SH-SY5Y (cell line): ENCODE measurements at regions not wholly inside any gene's neighbourhood (a gene's known extent, or its start where the extent isn't known, plus 50 kb on each side); places are given as distances from the start of the nearest gene placed in this dataset.

ENCODE experiments used
- GATA2 ChIP-seq: IDR thresholded peaks from 2 replicates; pipeline ENCODE4 v1.6.1; 2011; ENCODE audit warnings: mild to moderate bottlenecking, low read depth, low read length
- GATA3 ChIP-seq: IDR thresholded peaks from 2 replicates; pipeline ENCODE4 v1.6.1; 2011; ENCODE audit warnings: low read depth, mild to moderate bottlenecking, low read length, moderate library complexity

DNA sequence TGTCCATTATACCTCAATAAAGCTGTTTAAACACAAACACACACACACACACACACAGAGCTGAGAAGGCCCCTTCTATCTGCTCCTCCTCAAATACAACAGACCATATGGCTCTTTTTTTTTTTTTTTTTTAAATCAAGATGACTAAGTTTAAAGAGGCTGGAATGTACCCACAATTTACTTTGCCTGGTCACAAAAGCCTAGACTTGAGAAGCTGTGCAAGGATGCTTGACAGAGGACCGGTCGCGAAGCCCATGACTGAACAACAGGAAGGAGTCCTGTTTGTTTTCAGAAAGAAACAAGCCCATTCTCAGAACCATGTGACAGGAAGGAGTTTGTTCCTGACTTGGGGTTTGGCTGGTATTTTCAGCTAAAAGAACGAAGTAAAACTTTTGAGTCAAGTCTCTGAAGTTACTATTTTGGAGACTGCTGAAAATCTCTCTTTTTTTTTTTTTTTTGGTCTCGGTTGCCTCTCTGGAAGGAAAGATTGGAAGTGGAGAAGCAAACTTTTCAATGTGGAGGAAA, 650.9 kb upstream of the TENM3 start:
- TF ChIP-seq GATA2 (no peak), GATA3 (no peak)

GRCh38 chr4:181593703-181594102, 649.5 kb upstream of the TENM3 start:
- no peak for TF ChIP-seq GATA2
- TF ChIP-seq GATA3: no peak

DNA sequence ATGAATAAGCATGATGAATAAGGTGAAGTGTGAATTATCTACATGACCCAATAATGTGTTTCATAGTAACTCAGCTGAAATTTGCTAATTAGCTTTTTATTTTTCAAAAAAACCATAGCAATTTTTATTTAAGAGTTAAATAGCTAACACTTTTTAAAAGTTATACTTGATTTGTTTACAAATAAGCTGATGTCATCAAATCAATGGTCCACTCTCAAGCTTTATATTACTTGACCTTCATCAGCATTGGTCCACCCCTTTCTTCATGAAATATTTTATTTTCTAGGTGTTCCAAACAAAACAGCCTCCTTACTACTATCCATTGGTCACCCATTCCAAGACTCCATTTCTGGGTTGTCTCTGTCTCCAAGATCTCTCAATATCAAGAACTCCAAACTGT, 649.0 kb upstream of the TENM3 start:
- TF ChIP-seq GATA2: no peak
- no peak for TF ChIP-seq GATA3

DNA sequence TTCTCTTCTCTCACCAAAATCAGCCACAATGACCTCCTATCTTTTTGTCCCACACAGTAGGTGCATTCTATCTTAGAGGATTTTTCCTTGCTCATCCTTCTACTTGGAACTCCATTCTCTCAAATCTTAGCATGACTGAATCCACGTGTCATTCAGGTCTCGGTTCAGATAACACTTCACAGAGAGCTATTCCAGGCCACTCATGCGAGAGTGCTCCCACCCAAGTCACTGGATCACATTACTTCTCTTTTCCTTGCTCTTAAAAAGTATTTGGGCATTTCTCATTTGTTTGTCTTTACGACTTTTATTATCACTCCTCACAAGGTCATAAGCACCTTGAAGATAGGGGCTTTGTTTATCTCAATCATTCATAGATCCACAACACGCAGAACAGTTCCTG, 647.5 kb upstream of the TENM3 start:
- TF ChIP-seq GATA3 (no peak), GATA2 (no peak)

DNA sequence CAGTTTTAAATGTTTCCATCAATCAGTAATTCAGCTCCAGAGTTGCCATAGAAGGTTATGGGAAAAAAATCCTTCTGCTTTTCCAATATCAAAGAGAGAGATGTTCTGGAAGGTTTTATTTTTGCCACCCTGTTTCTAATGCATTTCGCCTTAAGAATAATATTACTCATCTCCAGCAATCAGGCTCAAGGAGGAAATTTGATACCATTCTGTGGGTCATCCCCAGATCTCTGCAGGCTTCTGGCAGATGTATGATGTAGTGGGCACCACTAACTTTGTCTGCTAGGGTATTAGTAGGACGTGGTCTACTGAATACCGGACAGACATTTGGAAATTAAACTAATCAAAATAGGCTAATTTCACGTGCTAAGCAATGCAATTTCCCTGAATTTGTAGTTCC, 645.4 kb upstream of the TENM3 start:
- TF ChIP-seq GATA3 (no peak), GATA2 (no peak)

GRCh38 chr4:181599134-181599533, 644.1 kb upstream of the TENM3 start:
- no peak for TF ChIP-seq GATA2
- TF ChIP-seq GATA3: no peak

DNA sequence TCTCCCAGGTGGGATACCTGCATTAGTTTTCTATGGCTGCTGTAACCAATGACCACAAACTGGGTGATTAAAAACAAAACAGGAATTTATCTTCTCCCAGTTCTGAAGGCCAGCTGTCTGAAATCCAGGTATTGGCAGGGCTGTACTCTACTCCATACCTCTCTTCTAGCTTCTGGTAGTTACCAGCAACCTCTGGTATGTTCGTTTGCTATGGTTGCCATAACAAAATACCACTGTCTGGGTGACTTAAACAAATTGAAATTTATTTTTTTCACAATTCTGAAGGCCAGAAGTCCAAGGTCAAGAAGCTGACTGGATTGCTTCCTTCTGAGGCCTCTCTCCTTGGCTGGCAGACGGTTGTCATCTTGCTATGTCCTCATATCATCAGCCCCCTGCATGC, 642.1 kb upstream of the TENM3 start:
- TF ChIP-seq GATA3: no peak
- TF ChIP-seq GATA2: no peak

DNA sequence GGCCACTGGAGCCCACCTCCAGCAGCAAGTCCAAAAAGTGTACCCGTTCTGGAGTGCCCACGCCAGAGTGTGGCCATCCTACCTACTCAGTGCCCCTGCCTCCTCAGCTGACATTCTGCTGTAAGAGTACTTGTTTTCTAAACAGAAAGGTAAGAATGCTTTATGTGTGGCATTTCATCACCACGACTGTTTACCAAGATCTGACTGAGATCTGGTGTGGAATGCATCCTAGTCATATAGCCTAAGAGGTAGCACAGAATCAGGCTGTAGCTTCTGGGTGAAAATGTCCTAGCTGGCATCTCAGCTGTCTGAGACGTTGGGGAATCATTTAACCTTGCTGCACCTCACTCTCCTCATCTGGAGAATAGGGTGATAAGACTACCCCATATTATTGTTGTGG, 638.7 kb upstream of the TENM3 start:
- TF ChIP-seq GATA2 (no peak), GATA3 (no peak)

DNA sequence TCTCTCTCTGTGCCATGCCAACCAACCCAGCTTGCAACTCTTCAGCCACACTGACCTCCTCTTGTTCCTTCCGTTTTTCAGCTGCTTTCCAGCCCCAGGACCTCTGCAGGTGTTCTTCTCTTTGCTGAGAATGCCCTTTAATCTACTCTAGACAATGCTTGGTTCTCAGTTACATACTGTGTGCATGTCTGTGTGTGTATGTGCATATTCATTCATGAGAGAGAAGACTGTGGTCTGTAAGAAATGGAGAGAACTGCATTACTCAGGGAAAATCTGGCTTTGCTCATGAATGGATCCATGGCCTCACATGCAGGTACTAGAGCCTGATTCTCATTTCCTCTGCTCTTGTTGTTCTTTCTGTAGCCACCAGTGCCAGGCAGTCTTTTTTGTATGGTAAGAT, 636.9 kb upstream of the TENM3 start:
- TF ChIP-seq GATA2 (no peak), GATA3 (no peak)

DNA sequence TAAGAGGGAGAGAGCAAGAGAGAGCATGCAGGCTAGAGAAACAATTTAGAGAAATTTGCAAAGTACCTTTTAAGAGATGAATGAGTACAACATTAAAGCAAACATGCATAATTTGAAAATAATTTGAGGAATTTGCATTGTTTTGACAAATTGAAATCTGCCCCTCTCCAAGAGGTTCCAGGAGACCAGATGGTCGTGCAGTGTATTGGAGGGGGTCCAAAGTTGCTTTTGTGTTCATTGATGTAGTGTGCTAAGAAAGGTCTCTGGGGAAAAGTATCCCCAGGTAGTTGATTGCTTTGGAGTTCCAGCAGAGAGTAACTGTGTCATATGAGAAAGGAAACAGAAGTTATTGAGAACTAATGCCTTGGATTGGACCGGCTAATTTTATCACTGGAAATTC, 635.0 kb upstream of the TENM3 start:
- TF ChIP-seq GATA3 (no peak), GATA2 (no peak)

DNA sequence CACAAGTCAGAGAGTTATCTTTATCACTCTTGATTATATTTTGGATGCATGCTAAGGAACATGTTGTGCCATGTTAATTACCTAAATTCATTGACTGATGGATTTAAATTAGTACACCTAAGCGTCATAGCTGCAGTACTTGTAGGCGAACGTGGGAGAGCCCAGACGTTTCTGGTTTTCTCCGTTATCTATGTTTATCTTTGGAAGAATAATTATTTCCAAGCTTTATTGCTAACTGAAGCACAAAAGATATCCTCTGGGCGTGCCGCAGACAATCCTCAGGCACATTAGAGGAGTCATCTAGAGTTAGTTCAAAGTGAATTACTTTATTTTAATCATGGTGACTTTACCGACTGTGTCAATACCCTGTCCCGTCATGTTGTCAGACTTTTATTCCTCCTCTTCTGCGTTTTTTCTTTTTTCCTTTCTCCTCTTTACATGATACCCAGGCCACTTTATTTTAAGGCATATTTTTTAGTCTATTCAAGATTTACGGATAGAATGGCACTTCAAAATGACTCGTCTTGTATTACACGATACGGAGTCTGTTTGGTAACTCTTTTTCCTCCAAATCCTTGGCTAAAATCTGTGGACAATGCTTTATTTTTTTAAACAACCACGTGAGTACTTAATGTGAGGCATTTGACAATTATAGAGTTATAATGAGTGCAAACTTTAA, 632.0 kb upstream of the TENM3 start:
- TF ChIP-seq GATA2 (no peak), GATA3 (no peak)

DNA sequence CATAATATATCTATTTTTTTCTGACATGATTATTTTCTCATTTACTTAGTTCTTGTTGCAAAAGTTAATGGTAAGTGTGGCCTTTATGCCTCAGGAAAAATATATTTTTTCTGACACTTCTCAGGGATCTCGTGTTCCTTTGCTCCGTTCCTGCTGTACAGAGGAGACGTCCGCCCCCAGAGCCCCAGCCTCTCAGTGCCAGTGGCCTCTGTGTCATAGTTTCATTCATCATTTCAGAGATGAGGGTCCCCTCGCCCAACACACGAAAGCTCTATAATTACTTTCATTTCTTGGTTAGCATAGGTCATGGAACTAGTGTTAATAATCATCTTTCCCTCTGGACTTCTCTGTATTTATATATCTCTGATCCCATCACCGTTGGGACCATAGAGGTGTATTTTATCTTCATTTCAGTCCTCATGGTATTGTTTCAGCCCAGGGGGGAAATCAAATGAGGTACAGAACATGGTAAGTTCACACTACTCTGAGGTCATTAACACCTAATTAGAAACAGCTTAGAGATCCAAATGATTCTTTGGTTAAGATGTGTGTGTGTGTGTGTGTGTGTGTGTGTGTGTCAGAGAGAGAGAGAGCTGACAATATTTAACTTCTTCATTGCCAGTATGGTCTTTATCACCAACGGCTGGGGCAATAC, 631.1 kb upstream of the TENM3 start:
- TF ChIP-seq GATA3 (no peak), GATA2 (no peak)

GRCh38 chr4:181613200-181613599, 630.0 kb upstream of the TENM3 start:
- no peak for TF ChIP-seq GATA3
- no peak for TF ChIP-seq GATA2

DNA sequence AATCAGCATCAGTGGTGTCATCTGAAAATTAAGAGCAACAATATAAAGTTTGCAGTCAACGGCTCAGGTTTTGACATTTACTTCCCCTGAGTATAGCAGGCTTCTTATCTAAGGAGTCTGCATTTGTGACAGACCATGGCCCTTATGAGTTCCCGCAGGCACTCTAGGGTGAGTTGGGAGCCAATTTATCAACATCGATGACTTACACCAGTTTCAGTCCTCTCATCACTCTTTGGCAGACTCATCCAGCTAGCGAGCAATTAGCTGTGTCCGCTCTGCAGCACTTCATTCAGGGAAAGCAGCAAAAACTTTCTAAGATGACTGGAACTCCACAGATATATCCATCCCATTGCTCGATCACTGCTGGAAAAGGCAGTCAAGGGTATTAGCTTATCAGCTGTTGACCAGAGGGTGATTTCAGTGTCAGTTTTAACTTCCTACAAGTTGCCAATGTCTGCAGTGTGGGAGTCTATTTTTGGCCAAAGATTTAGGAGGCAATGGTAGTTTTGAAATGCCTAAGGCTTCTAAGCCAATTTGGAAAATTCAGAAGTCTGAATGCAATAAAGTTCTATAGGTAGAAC, 625.1 kb upstream of the TENM3 start:
- TF ChIP-seq GATA2 (no peak), GATA3 (no peak)

GRCh38 chr4:181618896-181619295, 624.3 kb upstream of the TENM3 start:
- no peak for TF ChIP-seq GATA2
- no peak for TF ChIP-seq GATA3
